GM12872 (cell line): ENCODE measurements at regions not wholly inside any gene's neighbourhood (a gene's known extent, or its start where the extent isn't known, plus 50 kb on each side); places are given as distances from the start of the nearest gene placed in this dataset.

Experiments used
- TF ChIP-seq, protein P1 (sequence below): IDR thresholded peaks from 3 replicates; pipeline ENCODE4 v1.5.1; 2011; ENCODE audit warnings: low read depth, mild to moderate bottlenecking, low read length, moderate library complexity; ENCODE audit not compliant: insufficient read depth

DNA sequence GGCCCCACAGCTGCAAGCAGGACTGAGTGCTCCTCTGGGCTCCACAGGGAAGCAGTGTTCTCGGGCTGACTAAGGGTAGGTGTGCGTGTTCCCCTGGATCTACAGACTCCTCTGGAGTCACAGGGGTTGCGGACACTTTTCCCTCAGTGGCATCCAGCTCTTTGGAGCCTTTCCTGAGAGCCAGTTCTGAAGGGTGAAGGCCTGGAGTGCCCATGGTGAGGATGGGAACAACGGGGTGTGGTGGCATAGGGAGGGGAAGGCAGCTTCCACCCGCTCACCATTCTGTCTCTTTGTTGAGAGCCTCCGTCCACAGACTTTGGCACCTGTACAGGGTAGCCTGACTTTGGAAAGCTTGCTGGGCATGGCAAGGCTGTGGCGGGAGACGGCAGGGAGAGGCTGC is 104.1 kb upstream of the PCBD1 start:
- TF ChIP-seq, protein P1, sequence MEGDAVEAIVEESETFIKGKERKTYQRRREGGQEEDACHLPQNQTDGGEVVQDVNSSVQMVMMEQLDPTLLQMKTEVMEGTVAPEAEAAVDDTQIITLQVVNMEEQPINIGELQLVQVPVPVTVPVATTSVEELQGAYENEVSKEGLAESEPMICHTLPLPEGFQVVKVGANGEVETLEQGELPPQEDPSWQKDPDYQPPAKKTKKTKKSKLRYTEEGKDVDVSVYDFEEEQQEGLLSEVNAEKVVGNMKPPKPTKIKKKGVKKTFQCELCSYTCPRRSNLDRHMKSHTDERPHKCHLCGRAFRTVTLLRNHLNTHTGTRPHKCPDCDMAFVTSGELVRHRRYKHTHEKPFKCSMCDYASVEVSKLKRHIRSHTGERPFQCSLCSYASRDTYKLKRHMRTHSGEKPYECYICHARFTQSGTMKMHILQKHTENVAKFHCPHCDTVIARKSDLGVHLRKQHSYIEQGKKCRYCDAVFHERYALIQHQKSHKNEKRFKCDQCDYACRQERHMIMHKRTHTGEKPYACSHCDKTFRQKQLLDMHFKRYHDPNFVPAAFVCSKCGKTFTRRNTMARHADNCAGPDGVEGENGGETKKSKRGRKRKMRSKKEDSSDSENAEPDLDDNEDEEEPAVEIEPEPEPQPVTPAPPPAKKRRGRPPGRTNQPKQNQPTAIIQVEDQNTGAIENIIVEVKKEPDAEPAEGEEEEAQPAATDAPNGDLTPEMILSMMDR: no peak

DNA sequence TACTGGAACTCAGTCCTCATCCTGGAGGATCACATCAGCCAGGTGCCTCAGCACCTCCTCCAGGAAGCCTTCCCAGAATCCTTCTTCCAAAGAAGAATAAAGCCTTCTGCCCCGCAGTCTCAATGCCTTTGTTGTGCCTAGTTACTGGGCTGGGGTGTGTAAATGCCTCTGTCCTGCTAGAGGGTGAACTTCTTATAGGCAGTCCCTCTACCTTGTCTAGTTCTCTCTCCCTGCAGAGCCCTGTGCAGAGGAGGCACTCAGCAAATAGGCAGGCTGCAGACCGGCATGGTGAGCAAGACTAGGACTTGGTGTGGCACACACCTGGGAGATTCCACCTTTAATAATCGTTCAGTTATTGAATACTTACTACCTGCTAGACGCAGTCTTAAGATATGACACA is 104.7 kb upstream of the PCBD1 start:
- TF ChIP-seq, protein P1: 0 out of 3 replicates have a peak, but pooled peaks have one; percentile 6

DNA sequence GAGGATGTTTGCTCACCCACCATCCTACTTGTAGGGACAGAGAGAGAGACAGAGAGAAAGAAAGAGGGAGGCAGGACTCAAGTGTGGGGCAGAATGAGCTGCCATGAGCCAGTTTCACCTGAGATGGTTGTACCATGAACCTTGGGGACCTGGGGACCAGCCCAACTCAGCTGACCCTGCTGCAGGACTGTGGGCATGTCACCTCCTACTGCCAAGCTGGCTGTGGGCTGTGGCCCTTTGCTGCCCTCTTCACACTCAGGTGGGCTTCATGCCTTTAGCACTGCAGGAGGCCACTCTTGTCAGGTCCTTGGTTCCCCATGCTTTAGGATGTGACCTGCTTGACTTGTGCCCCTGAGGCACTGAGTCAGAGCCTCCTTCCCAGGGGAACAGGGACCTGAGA is 108.2 kb upstream of the PCBD1 start:
- TF ChIP-seq, protein P1: no peak

DNA sequence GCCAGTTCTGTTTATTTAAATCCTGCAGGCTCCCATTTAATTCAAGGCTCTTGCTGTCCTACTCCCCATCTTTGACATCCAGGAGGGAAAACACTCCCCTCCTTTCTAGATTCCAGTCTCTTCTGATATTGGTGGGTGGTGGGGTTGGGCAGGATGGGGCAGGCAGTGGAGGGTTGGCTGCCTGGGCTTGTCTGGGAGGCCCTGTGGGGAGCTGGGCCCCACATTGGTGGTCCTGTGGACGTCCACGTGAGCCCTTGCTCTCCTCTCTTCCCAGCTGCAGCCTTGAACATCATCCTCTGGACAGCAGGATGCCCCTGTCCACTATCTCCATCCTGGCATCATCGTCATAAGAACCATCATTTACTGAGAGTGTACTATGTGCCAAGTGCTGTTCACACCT is 108.9 kb upstream of the PCBD1 start:
- TF ChIP-seq, protein P1: no peak

DNA sequence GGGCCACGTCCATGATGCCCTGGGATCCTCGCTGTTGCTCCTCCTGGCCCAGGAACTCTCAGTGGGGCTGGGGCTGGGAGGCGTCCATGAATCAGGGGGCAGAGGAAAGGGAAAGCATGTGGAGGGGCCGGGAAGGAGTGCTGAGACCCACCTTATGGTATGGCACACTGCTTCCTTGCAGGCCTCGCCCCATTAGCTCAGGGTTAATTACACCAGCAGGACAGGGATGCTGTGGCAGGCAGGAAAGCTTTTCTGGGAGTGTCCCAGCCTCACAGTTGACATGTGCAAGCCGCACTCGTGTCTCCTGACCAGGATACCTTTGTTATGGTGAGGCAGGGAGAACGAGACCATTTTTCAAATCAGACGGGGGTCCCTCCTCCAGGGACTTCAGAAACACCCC is 109.7 kb upstream of the PCBD1 start:
- TF ChIP-seq, protein P1: no peak

DNA sequence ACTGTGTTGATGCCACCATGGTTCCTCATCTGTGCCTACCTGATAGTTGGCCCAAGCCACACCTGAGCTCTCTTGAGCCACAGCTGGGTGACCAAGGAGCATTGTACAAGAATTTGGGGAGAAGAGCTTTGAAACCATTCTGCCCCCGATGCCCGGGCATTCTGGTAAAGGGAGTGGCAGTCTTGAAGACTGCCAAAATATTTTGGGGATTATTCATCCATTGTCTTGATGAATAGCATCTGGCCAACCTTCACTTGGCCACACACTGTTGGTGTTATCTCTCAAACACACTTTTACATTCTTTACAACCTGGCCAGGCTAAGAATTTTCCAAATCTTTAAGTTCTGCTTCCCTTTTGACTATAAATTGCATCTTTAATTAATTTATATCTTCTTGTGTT is 113.1 kb upstream of the PCBD1 start:
- TF ChIP-seq, protein P1: no peak

DNA sequence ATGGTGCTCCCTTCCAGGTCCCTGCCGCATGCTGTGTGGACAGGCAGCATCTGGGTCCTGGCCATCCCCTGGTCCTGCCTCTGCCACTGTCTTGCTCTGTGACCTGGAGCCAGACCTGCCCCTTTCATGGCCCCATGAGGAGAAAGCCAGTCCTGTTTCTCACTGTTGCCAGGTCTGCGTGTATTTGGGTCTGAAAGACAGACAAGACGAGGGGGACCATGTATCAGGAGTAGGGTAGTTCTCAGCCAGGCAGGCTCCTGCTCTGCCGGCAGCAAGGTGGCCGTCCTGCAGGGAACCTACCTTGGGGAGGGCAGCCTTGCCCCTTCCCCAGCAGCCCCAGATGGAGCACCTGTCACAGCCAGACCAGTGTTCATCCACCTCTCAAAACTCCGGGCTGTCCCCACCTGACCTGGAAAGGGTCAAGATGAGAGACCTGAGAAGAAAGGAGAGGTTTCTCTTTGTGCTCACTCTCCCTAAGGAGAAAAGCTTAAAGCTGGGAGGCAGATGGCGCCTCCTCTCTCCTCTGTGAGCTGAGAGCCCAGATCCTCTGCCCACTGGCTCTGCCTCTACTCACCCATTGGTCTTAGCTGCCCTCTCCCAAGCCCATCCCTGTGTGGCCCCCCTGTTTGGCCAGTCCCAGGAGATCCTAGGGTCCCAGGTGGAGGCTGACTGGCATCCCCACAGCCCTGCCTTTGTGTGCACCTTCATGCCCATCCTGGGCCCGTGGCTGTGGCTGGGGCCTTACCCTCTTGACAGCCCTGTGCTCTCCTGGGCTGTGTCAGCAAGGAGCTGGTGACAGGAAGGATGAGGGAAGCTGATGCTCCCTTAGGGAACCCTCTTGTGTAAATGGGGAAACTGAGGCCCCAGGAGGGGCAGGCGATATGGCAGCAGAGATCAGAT is 116.1 kb upstream of the PCBD1 start:
- TF ChIP-seq, protein P1: no peak
